ENCODE measurements at regions not wholly inside any gene's neighbourhood (a gene's known extent, or its start where the extent isn't known, plus 50 kb on each side); places are given as distances from the start of the nearest gene placed in this dataset.

- DNase-seq: no peak
Observed at GRCh38 chr13:89255844-89256406, 1584.8 kb downstream of the SLITRK5 start.

GRCh38 chr13:89267734-89268133 is 1596.6 kb downstream of the SLITRK5 start:
- no peak for DNase-seq

GRCh38 chr13:89269737-89270136 is 1598.6 kb downstream of the SLITRK5 start:
- no peak for DNase-seq

DNA sequence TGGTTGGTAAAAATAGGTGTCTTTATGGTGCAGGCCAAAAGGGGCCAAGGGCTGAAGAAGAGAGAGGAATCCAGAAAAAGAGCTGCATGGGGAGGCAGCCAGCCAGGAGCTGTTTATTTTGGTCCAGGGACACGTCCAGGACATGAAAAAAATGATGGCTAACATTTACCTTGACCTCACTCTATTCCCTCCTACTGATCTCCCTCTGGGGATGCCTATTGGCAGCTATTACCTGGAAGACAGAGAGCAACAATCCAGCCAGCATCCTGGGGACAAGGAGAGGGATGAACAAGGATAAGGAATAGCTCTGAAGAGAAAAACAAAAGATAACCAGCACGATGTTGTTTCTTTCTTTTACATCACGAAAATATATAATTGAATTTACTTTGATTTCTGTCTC is 1599.6 kb downstream of the SLITRK5 start:
- no peak for DNase-seq

GRCh38 chr13:89279374-89279773 is 1608.2 kb downstream of the SLITRK5 start:
- no peak for DNase-seq

DNA sequence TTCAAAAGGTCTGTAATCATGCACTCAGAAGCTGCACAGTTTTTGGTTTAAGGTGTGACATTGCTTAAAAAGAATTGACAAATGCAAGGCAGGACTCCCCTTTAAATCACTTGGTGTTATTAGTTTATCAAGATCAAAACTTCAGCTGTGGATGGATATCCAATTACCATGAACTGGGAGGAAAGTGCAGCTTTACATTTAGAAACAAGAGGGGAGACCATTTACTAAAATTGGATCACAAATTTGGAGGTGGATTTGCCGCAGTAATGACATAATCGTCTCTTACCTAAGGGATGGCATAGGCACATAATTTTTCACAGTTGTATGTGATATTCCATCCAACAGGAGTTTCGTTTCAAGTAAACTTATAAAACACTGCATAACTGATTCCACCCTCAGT is 1610.2 kb downstream of the SLITRK5 start:
- no peak for DNase-seq

DNA sequence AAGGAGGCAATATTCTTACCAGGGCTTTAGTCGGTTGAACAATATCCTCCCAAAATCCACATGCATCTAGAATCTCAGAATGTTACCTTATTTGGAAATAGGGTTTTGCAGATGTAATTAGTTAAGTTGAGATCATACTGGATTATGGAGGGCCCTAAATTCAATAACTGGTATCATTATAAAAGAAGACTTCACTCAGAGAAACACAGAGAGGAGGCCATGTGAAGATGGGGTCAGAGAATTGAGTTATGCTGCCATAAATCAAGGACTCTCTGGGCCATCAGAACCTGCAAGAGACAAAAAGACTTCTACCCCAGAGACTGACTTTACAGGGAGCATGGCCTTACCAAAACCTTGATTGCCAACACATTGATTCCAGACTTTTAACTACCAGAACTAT is 1611.1 kb downstream of the SLITRK5 start:
- DNase-seq: no peak

DNA sequence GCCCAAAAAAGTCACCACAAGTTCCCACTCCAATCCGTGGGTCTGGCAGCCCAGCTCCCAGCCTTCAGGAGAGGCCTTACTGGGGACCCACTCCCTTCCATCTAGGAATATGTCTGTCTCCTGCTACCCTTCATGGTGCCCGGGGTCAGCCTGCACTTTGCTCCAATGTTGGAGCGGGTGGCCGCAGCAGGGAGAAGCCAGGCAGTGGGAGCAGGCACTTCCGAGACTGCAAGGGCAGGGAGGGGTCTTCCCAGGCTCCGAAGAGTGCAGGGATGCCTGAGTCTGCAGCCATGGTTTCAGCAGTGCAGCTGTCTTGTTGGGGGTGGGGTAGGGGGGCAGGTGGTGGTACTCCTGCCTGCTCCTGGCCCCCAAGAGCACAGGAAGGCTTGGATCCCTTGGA is 1616.2 kb downstream of the SLITRK5 start:
- no peak for DNase-seq

- DNase-seq: no peak
Observed at GRCh38 chr13:89294115-89294867, 1623.1 kb downstream of the SLITRK5 start.

- no peak for DNase-seq
Observed at GRCh38 chr13:89307278-89307677, 1636.1 kb downstream of the SLITRK5 start.

DNA sequence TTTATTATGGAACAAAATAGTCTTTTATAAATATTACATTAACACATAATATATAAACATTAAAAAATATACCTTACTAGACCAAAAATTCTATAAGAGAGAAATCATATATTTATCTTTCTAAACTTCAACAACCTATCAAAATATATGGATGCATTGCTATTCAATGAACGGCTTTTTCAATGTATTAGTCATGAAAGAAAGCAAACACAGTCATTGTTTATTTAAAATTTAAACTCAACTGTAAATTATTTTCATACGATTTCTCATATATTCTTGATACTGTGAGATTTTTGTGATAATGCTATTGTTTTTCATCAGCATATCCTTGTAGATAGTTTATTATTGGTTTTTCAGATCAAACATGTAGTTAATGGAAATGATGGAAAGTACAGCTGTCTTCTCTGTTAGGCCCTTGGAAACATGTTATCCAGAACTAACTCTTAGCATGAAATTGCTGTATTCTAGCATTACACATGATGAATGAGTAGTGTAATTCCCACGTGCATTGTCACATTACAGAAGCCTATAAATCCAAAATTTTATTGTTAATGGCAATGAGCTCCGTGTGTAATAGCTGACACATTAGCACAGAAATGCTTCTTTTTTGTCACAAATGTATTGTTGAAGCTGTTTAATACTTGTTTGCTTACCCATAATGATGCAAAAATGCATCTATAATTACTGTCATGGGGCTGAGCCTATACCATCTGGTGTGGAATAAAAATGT is 1639.9 kb downstream of the SLITRK5 start:
- no peak for DNase-seq

GRCh38 chr13:89315287-89315686 is 1644.1 kb downstream of the SLITRK5 start:
- no peak for DNase-seq

GRCh38 chr13:89322466-89322865 is 1651.3 kb downstream of the SLITRK5 start:
- no peak for DNase-seq

DNA sequence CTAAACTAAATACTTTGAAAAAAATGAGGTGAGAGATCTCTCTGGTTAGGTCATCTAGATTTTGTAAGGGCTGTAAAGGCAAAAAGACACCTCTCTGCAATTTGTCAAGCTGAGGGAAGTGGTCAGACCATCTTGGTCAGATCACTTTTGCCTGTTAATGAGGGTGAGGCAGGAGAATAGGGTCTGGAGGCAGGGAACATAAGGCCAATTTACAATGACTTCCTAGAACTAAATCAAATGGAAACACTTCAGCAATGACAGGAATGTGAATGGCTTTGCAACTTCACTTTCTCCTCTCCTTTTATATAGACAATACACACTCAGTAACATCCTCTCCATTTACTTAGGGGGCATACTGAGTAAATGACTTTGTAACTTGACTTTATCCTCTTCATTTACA is 1653.4 kb downstream of the SLITRK5 start:
- no peak for DNase-seq

GRCh38 chr13:89343165-89343564 is 1672.0 kb downstream of the SLITRK5 start:
- no peak for DNase-seq

DNA sequence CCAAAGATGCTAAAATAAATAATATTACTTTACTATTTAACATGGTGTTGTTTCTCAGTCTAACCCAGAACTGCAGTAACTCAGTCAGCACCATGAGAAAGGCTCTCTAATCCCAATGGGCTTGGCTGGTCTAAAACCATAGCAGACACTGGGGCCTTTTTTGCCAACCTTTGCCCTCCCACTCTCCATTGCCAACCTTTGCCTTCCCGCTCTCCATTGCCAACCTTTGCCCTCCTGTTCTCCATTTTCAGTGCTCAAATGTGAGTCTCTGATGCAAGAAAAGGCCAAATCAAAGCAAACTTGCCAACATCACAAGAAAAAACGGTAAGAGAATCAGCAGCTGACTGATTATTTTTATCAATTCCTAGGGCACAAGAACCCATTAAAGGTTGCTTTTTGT is 1681.2 kb downstream of the SLITRK5 start:
- no peak for DNase-seq

DNA sequence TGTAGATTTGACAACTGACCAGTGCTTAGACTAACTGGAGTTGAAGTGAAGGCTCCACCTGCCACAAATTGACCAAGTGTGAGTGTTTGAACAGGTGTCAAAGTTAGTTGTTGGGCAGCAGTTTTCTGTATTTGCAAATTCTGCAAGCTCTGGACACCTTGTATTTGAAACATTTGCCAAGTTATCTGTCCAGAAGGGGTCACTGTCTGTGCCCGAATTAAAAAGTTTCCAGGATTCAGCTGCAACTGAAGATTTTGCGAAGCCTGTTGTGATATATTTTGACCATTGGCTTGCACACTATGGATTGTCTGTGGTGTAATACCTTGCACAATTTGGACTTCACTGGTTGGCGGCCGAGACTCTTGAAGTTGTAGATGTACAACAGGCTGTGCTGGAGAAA is 1690.7 kb downstream of the SLITRK5 start:
- DNase-seq: no peak

- DNase-seq: no peak
Observed at GRCh38 chr13:89363144-89363543, 1692.0 kb downstream of the SLITRK5 start.

GRCh38 chr13:89372193-89372592 is 1701.0 kb downstream of the SLITRK5 start:
- DNase-seq: no peak

DNA sequence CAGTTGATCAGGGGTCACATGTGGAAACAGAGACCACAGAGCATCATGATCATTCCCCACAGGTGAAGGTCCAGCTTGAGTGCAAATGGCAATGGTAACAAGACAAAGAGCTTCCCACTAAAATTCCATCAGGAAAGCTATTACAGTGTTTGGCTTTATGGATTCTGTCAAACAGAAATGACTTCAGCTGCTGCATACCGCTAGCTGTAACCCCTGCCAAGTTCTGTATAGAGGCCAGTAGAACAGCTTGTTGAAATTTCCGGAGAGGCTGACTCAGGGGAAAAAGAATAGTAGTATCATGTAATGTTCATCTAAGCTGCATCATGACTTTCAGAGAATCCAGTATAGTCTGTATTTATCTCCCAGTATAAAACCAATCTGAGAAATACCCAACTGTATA is 1704.7 kb downstream of the SLITRK5 start:
- DNase-seq: no peak

DNA sequence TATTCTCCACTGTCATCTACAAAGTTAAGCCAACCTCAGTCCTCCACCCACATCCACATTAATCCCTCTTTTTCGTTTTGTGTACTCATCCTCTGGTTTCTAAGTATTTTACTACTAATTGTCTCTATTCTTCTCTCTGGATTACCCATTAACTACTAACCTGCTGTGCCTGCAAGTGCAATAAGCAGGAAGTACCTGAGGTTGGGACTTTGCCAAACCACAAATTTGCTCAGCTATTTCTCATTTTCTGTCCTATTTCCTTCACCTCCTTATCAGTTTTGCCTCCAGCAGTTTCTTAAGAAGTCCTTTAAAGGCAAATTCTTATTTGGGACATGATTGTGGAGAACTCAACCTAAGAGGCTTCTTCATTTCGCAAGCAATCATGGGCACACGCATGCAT is 1708.9 kb downstream of the SLITRK5 start:
- DNase-seq: no peak

GRCh38 chr13:89382981-89383380 is 1711.8 kb downstream of the SLITRK5 start:
- DNase-seq: no peak

DNA sequence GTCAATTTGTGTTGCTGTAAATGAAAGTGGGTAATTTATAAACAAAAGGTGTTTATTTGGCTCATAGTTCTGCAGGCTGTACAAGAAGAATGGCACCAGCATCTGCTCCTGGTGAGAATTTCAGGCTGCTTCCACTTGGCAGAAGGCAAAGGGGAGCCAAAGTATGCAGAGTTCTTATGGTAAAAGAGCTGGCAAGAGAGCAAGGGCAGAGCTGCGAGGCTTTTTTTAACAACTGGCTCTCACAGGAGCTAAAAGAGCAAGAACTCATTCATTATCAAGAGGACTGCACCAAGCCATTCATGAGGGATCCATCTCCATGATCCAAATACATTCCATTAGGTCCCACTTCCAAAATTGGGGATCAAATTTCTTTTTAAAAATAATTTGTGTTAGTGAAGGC is 1712.7 kb downstream of the SLITRK5 start:
- DNase-seq: no peak

- no peak for DNase-seq
Observed at GRCh38 chr13:89393758-89394304, 1722.7 kb downstream of the SLITRK5 start.
